T-helper 1 cell treated with Interleukin-12 subunit alpha and Interleukin-12 subunit beta and Interleukin-4 antibody, amounts not matched to agents 30 ng/mL and 1 ng/mL, for 36 hours (primary cell): ENCODE measurements at regions not wholly inside any gene's neighbourhood (a gene's known extent, or its start where the extent isn't known, plus 50 kb on each side); places are given as distances from the start of the nearest gene placed in this dataset.
"Not testable (repeated sequence)": the region's sequence is repeated elsewhere in the genome, so short reads cannot be mapped to it uniquely, and the experiment has no call there.

ENCODE experiments used
- intact Hi-C: fragments of 100-400 bp; cut with micrococcal nuclease; formaldehyde crosslinking; loops from one replicate; pipeline ENCODE4 v1.15.1; 2024

DNA sequence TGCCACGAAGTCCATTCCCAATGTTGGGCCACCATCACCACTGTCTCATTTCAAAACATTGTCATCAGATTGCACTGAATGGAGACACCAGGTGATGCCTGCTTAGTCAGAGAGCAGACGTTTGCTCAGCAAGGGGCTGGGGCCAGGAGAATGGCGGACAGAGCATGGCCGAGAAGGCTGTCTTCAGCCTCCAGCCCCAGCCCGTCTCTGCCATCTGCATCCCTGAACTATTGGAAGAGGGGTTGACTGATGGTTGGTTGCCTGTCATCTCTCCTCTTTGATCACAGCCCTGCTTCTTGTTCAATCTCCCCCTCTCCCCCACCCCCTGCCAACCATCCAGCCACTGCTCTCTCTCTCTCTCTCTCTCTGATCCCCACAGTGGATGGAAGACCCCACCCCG is 140.9 kb downstream of the SHOX start:
- intact Hi-C loops = no loop called here

DNA sequence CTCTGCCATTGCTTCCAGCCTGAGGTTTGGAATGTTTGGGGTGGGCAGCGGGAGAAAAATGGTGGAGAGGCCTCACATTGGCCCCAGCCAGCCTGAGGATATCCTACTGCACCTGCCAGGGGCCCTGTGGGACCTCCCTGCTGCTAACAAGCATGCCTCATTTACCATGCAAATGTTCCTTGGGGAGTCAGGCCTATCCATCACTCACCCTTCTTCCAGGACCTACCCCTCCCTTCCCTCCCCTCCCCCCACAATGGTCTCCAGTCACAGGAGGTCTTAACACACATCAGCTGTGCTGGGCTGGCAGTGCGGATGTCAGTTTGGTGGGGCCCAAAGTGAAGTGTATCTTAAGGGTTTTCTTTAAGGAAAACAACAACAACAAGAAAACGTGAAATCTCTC is 139.2 kb downstream of the SHOX start:
- intact Hi-C loops = no loop called here

DNA sequence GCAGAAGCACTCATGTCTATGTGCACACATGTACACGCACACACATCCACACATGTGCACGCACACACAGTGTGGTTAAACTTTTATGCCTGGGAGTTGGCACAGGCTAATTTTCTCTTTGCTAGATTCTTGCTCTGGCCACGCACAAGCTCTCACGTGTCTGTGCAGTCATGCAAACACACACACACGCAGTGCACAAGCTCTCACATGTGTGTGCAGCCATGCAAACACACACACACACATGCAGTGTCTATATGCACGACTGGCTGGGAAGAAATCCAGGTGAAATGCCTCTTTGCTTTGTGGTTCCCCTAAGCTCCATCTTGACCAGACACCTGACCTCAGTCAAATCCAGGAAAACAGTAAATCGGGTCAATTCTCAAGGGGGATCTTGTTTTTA is 138.0 kb downstream of the SHOX start:
- intact Hi-C loops = no loop called here

DNA sequence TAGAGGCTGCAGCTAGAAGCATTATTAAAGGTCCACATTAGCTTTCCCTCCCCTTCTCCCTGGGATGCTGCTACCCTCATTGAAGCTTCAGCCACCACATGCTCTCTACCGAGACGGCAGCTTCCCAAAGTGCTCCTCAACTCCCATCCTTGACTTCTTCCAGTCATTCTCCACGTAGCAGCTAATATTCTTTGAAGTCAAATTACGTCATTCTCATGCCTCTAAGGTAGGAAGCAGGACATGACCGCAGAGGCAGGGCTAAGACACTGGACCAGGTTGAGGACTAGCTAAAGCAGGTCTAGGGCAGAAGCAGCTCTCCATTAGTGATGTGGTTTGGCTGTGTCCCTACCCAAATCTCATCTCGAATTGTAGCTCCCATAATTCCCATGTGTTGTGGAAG is 128.3 kb downstream of the SHOX start:
- intact Hi-C loops = no loop called here

DNA sequence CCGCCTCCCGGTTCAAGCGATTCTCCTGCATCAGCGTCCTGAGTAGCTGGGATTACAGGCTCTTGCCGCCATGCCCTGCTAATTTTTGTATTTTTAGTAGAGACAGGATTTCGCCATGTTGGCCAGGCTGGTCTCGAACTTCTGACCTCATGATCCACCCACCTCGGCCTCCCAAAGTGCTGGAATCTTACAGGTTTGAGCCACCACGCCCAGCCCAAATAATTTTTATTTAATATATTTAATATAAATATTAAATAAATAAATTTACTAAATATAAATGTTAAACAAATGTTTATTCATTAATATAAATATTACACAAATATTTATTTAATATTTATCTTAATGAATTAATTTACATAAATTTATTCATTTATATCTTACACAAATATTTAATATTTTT is 120.2 kb downstream of the SHOX start:
- intact Hi-C loops = no loop called here

DNA sequence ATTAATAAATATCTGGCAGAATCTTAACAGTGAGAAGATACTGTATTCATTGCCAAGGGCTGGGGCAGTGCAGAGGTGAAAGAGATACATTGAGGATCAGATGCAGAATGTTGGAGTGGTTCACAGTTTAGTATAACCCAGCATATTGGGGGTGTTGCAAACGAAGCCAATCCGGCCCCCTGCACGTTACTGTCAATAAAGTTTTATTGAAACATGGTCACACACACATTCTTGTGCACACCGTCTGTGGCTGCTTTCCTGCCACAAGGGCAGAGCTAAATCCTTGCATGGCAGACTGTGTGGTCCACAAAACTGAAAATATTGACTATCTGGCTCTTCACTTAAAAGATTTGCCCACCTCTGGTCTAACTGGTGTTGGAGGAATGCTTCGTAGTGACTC is 119.7 kb downstream of the SHOX start:
- intact Hi-C loops = no loop called here

DNA sequence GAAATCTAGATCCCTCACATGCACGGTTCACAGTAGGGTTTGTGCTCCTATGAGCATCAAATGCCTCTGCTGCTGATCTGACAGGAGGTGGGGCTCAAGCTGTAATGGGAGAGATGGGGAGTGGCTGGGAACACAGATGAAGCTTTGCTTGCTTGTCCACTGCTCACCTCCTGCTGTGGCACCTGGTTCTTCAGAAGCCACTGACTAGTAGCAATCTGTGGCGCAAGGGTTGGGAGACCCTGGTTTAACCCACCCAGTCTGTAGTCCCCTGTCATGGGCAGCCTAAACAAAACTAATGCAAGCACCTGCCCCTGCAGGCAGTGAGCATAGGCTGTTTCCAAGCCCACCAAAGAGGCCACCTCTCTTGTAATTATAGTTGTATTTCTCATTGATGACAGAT is 116.6 kb downstream of the SHOX start:
- intact Hi-C loops = no loop called here

DNA sequence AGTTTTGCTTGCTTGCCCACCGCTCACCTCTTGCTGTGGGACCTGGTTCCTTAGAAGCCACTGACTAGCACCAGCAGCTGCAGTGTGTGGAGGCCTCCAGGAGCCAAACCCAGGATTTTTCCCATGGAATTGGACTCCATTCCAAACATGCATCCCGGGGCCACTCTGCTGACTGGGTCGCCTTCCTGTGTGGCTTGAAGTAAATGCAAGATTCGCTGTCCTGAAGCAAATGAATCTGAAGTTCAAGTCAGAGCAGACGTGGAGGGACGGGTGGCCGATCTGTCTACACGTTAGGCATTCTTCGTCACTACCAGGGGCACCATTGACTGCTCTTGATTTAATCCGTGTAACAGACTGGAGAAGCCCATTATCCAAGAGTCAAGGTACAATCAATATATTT is 109.0 kb downstream of the SHOX start:
- intact Hi-C loops = no loop called here

DNA sequence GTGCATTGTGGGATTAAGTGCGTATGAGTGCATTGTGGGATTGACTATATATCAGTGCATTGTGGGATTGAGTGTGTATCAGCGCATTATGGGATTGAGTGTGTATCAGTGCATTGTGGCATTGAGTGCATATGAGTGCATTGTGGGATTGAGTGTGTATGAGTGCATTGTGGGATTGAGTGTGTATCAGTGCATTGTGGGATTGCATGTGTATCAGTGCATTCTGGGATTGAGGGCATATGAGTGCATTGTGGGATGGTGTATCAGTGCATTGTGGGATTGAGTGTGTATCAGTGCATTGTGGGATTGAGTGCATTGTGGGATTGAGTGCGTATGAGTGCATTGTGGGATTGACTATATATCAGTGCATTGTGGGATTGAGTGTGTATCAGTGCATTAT is 106.4 kb downstream of the SHOX start:
- intact Hi-C loops = not testable (repeated sequence)

DNA sequence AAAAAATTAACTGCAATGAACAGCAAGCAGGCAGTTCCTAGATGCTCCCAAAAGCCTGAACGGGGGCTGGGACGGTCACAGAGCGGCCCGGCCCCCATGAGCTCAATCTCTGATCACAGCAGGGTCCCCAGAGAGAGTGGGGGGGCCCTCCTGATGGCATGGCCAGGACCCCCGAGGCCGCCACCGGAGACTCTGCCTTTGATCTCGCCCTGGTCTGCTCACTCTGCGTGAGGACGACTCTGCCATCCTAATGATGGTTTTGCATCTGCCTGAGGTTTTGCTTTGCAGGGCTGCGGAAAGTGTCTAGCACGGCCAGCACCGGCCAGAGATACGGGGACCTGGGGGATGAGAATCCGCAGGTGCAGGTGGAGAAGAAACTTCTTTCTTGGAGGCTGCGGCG is 103.8 kb downstream of the SHOX start:
- intact Hi-C loops = no loop called here

DNA sequence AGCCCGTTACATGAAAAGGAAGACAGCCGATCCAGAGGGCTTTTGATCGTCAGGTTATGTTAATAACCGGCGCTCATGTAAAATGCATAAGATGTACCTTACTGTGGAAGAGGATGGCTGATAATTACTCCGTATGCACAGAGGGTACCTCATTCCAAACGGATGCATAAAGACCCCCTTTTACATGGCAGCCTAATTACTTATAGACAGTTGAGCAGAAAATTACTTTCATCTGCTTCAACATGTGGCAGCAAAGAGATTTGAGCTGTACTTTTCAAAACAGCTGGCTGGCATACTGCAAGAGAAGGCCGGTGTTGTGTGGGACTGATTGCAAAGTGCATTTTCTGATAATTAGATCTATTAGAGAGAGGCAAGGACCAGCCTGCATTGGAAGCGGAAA is 103.4 kb downstream of the SHOX start:
- intact Hi-C loops = no loop called here

DNA sequence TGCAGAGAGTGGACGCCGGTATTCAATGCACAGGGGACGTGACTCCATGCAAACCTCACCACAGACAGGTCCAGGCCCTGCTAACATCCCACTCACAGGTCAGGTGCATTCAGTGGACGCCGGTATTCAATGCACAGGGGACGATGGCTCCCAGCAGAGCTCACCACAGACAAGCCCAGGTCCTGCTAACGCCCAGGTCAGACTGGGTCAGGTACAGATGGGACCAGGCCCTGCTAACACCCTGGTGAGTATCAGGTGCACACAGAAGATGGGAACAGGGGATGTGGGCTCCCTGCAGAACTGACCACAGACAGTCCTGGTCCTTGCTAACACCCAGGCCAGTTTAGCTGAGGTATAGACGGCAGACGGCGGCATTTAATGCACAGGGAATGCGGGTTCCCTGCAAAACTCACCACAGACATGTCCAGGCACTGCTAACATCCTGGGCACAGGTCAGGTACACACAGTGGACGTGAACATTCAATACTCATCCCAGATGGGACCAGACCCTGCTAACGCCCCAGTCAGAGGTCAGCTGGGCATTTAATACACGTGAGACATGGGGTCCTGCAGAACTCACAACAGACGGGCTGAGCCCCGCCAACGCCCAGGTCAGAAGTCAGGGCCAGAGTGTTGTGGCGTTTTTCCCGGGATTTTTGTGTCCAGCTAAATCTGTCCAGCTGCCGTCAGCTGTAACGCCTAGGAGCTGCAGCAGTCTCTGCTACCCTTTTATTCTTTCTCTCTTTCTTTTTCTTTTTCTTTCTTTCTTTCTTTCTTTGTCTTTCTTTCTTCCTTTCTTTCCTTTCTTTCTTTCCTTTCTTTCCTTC is 99.2 kb downstream of the SHOX start:
- intact Hi-C loops = no loop called here

DNA sequence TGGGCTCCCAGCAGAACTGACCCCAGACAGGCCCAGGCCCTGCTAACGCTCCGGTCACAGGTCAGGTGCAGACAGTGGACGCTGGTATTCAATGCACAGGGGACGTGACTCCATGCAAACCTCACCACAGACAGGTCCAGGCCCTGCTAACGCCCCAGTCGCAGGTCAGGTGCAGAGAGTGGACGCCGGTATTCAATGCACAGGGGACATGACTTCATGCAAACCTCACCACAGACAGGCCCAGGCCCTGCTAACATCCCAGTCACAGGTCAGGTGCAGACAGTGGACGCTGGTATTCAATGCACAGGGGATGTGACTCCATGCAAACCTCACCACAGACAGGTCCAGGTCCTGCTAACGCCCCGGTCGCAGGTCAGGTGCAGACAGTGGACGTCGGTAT is 98.5 kb downstream of the SHOX start:
- intact Hi-C loops = not testable (repeated sequence)

DNA sequence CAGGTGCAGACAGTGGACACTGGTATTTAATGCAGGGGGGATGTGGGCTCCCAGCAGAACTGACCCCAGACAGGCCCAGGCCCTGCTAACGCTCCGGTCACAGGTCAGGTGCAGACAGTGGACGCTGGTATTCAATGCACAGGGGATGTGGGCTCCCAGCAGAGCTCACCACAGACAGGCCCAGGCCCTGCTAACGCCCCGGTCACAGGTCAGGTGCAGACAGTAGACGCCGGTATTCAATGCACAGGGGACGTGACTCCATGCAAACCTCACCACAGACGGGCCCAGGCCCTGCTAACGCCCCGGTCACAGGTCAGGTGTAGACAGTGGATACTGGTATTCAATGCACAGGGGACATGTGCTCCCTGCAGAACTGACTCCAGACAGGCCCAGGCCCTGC is 98.0 kb downstream of the SHOX start:
- intact Hi-C loops = not testable (repeated sequence)

DNA sequence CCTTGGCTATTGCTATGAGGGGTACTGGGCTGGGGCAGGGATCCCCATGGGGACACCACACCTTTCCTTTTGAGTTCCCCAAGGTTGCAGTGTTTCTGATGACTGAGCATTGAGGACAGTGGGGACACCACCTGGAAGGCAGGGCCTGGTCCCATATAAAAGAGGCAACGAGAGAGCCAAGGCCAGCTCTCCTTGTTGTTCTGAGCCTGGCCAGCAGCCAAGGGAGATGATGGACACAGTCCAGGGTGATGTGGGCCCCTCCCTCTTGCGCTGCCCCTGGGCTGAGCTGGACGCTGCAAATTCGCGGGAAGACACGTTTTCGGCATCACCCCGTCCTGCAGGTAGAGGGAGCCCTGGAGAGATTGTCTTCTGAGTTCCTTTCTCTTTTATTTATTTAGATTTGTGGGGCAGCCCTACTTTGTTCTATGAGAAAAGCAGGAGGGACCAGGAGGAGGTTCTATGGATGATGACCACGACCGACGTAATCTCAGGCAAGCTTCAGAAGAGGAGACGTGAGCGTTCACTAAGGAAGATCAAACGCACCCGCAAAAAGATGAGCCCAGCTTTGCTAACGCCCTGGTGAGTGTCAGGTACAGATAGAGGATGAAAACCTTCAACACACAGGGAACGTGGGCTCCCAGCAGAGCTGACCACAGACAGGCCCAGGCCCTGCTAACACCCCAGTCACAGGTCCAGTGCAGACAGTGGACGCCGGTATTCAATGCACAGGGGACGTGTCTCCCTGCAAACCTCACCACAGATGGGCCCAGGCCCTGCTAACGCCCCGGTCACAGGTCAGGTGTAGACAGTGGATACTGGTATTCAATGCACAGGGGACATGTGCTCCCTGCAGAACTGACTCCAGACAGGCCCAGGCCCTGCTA is 97.4 kb downstream of the SHOX start:
- intact Hi-C loops = no loop called here

DNA sequence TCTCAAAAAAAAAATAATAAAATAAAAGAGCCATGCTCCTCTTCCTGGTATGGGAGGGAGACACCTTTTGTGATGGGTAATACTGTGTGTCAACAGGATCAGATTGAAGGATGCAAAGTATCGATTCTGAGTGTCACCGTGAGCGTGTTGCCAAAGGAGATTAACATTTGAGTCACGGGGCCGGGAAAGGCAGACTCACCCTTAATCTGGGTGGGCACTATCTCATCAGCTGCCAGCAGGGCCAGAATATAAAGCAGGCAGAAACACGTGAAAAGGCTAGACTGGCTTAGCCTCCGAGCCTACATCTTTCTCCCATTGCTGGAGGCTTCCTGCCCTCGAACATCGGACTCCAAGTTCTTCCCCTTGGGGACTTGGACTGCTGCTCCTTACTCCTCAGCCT is 95.4 kb downstream of the SHOX start:
- intact Hi-C loops = no loop called here

DNA sequence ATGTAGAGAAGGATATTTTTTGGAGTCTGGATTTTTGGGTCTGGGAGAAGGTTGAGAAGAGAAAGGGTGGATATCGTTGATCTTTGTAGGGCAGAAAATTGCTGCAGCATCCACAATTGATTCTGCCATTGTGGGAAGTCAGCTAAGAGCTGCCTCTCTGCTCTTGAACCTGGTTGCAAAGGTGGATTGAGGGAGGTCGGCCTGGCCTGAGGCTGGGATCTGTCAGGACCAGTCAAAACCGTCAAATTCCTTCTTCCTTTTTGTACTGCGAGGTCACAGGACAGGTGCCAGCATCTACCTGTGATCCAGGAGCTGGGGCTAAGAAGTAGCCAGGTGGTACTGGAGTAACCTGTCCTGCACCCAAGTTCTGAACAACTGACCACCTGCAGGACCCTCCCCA is 93.7 kb downstream of the SHOX start:
- intact Hi-C loops = no loop called here

DNA sequence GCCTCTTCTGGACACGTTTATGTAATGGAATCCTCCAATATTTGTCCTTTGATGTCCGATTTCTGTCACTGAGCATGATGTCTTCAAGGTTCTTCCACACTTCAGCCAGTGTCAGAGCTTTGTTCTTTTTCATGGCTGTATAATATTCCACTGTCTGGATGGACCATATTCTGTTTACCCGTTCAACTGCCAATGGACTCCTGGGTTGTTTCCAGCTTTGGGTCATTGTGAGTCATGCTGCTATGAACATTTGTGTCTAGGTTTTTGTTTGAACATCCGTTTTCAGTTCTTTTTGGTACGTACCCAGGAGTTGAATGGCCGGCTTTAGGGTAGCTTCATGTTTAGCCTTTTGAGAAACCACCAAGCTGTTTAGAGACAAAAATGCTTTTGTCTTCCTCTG is 93.2 kb downstream of the SHOX start:
- intact Hi-C loops = no loop called here

DNA sequence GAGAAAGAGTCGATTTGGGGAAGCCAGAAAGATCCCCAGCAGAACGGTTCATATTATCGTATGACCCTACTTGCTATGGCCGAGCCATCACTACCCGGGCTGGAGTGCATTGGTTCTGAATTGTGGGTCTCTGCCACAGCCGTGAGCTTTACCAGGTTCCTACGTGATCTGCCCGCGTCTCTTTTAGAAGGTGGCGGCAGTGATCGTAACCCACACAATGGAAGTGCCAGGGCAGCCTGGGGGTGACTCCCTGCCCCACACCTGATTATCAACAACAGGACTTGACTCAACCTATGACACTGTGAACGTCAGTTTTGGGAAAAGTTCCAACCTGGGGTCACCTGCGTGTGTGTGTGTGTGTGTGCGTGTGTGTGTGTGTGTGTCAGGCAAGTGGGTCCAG is 90.8 kb downstream of the SHOX start:
- intact Hi-C loops = no loop called here

DNA sequence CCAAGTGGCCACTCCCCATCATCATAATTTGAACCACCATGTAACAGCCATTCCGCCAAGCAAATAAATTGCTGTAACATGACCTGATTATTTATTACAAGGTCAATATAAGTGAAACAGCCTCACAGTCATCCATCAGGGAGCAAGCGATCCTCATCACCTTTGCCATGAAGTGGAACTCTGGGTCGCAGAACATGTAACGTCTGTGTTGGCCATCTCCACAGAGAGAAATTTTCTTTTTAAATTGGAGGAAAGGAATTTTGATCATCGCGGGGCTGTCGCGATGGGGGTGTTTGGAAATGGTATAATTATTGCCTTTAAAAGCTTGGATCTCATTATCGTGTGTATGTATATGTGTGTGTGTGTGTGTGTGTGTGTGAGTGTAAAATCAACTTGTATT is 90.2 kb downstream of the SHOX start:
- intact Hi-C loops = no loop called here

DNA sequence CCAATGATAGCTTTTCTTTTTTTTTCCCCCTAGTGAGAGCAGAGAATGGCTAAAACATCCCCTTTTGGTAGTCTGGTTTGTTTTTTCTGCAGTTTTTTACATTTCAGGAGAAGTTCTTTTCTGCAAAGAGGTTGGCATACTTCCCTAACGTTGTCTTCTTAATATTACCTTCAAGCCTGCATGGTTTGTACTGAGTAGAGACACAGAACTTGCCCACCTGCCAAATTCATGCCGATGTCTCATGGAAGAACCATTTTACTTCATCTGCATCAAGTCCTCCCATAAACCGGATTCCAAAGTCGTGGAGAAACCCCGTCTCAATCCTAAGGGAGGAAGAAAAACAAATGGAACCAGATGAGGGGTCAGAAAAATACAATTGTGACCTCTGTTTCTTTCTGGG is 89.7 kb downstream of the SHOX start:
- intact Hi-C loops = no loop called here

DNA sequence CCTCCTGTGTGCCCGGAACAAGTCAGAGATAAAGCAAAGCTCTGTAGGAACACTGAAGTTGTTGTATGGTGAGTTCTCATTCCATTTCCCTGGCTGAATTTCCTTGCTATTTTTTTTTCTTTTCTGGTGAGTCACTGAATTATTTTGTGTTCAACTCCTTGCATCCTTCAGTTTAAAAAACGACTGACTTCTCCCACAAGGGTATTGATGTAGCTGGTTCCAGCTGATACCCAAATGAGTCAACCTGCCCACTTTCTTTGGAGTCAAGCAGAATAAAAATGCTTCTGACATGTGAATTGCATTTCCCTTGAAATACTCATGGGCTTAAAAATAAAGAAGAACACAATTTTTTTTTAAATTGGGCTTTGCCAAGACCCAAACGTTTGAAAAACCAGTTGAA is 85.5 kb downstream of the SHOX start:
- intact Hi-C loops = no loop called here

DNA sequence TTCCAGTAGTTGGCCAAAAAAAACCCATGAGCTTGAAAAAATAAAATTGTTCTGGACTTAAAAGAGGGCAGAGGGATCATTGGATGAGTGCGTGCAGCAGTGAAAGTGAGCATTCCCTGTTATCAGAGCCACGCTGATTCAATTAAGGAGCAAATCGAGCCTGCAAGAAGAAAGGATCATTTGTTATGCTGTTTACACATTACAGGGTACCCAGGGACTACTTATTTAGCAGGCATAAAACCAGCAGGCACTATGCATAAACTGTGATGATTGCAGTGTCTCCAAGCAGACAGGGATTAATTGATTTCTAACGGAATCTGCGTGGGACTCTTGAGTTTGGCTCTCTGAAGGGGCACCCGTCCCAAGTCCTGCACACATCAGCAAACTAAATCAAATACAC is 83.5 kb downstream of the SHOX start:
- intact Hi-C loops = no loop called here
